ENCODE measurements at regions not wholly inside any gene's neighbourhood (a gene's known extent, or its start where the extent isn't known, plus 50 kb on each side); places are given as distances from the start of the nearest gene placed in this dataset.
A peak's percentile ranks its signal among the peaks of the same experiment; 100 is the strongest.

DNA sequence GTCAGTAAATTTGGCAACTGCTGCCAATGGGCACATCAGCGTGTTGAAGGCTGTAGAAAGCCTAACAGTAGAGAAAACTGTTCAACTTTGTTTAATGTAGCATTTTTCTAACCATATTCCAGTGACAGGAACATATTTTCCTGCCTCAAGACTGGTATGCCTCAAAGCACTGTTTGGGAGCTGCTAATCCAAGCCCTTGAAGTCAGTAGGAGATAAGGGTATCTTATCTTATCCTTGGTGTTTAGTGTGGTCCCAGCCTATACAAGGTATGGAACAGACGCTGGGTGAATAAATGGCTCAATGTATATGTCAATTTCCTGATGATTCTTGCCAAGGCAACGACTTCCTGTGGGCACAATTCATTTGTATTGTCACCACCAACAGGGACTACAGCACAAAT is 97.5 kb upstream of the CREB5 start:
- TF ChIP-seq, protein P1, sequence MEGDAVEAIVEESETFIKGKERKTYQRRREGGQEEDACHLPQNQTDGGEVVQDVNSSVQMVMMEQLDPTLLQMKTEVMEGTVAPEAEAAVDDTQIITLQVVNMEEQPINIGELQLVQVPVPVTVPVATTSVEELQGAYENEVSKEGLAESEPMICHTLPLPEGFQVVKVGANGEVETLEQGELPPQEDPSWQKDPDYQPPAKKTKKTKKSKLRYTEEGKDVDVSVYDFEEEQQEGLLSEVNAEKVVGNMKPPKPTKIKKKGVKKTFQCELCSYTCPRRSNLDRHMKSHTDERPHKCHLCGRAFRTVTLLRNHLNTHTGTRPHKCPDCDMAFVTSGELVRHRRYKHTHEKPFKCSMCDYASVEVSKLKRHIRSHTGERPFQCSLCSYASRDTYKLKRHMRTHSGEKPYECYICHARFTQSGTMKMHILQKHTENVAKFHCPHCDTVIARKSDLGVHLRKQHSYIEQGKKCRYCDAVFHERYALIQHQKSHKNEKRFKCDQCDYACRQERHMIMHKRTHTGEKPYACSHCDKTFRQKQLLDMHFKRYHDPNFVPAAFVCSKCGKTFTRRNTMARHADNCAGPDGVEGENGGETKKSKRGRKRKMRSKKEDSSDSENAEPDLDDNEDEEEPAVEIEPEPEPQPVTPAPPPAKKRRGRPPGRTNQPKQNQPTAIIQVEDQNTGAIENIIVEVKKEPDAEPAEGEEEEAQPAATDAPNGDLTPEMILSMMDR (IDR thresholded peaks at IDR 0.05; ENCODE audit: low read depth, low read length): no peak
- CTCF ChIA-PET: interaction anchor here (0.6 to 1.4 kb wide), 4 partner anchors 13 to 18 kb away, joined by 3 to 8 read pairs (median 4); no protein-coding TSS in a partner anchor
- no peak overlapping the region for H3K27ac ChIP-seq (ENCODE audit: low read depth, low read length)
- no peaks in the 10 kb centered on the region for H3K9me3 ChIP-seq (ENCODE audit: control insufficient read depth, insufficient read depth, low read length)
- H3K4me3 ChIP-seq (ENCODE audit: low read depth, low read length): no peak overlapping the region
- peaks cover 26% of the 10 kb centered on the region for H3K27me3 ChIP-seq (ENCODE audit: control insufficient read depth, insufficient read depth, low read length)
- DNase-seq (ENCODE audit: low read depth, low spot score): no peak
- POLR2A ChIA-PET: no interaction called here

- Histone ChIP-seq H3K9me3 (ENCODE audit: control insufficient read depth, insufficient read depth, low read length) (no peaks in the 10 kb centered on the region), H3K27ac (ENCODE audit: low read depth, low read length) (peak overlapping the region; percentile 58), H3K27me3 (ENCODE audit: control insufficient read depth, insufficient read depth, low read length) (peaks cover 26% of the 10 kb centered on the region), H3K4me3 (ENCODE audit: low read depth, low read length) (no peak overlapping the region)
- ChIA-PET CTCF (interaction anchor here (0.6 to 1.4 kb wide), 3 partner anchors 12 to 19 kb away, joined by 3 to 8 read pairs (median 4); no protein-coding TSS in a partner anchor), POLR2A (interaction anchor here (1.0 to 1.5 kb wide), 2 partner anchors 32 to 39 kb away, joined by 3 to 5 read pairs; no protein-coding TSS in a partner anchor)
- no peak for DNase-seq (ENCODE audit: low read depth, low spot score)
- TF ChIP-seq, protein P1 (IDR thresholded peaks at IDR 0.05; ENCODE audit: low read depth, low read length): no peak
Observed at GRCh38 chr7:28315565-28316410, 96.5 kb upstream of the CREB5 start.

- Histone ChIP-seq H3K9me3 (ENCODE audit: control insufficient read depth, insufficient read depth, low read length) (no peaks in the 10 kb centered on the region), H3K4me3 (ENCODE audit: low read depth, low read length) (no peak overlapping the region), H3K27ac (ENCODE audit: low read depth, low read length) (peak overlapping the region; percentile 58), H3K27me3 (ENCODE audit: control insufficient read depth, insufficient read depth, low read length) (peaks cover 21% of the 10 kb centered on the region)
- CTCF ChIA-PET: interaction anchor here (1.4 kb wide), 1 partner anchor 17 kb away, joined by 8 read pairs; no protein-coding TSS in a partner anchor
- POLR2A ChIA-PET: interaction anchor here (1.0 to 1.5 kb wide), 2 partner anchors 31 to 38 kb away, joined by 3 to 5 read pairs; no protein-coding TSS in a partner anchor
- TF ChIP-seq, protein P1 (IDR thresholded peaks at IDR 0.05; ENCODE audit: low read depth, low read length): no peak
- peak; percentile 37 for DNase-seq (ENCODE audit: low read depth, low spot score)
Observed at GRCh38 chr7:28316489-28316888, 95.8 kb upstream of the CREB5 start.

- ChIA-PET CTCF (no interaction called here), POLR2A (no interaction called here)
- H3K27ac ChIP-seq (ENCODE audit: low read depth, low read length): no peak overlapping the region
- H3K9me3 ChIP-seq (ENCODE audit: control insufficient read depth, insufficient read depth, low read length): no peaks in the 10 kb centered on the region
- DNase-seq (ENCODE audit: low read depth, low spot score): no peak
- TF ChIP-seq, protein P1 (IDR thresholded peaks at IDR 0.05; ENCODE audit: low read depth, low read length): no peak
- peaks cover 10% of the 10 kb centered on the region for H3K27me3 ChIP-seq (ENCODE audit: control insufficient read depth, insufficient read depth, low read length)
- no peak overlapping the region for H3K4me3 ChIP-seq (ENCODE audit: low read depth, low read length)
Observed at GRCh38 chr7:28318101-28318762, 94.1 kb upstream of the CREB5 start.
